GM12874 (cell line): ENCODE measurements at regions not wholly inside any gene's neighbourhood (a gene's known extent, or its start where the extent isn't known, plus 50 kb on each side); places are given as distances from the start of the nearest gene placed in this dataset.

Experiments used
- CTCF ChIP-seq: IDR thresholded peaks from 2 replicates; pipeline ENCODE4 v1.5.1; 2011; ENCODE audit warnings: low read depth, mild to moderate bottlenecking, control low read depth, low read length, moderate library complexity; ENCODE audit not compliant: insufficient read depth

DNA sequence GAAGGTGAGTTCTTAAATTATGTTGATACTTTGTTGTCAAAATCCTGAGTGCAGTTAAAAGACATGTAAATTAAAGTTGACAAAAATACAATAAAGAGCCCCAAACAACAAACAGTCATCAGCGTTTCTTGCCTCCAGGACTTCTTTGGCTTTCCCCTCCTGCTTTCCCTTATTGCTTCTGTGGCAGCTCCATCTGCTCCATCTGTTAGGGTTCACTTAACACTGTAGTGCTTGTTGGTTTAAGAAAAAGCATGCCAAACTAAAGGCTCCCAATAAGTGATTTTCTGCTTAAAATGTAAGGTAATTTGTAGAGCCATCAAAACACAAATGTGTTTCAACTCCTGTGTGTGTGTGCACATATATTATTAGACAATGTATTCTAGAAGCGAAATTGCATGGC, 254.3 kb upstream of the GNAI1 start:
- no peak for TF ChIP-seq CTCF

DNA sequence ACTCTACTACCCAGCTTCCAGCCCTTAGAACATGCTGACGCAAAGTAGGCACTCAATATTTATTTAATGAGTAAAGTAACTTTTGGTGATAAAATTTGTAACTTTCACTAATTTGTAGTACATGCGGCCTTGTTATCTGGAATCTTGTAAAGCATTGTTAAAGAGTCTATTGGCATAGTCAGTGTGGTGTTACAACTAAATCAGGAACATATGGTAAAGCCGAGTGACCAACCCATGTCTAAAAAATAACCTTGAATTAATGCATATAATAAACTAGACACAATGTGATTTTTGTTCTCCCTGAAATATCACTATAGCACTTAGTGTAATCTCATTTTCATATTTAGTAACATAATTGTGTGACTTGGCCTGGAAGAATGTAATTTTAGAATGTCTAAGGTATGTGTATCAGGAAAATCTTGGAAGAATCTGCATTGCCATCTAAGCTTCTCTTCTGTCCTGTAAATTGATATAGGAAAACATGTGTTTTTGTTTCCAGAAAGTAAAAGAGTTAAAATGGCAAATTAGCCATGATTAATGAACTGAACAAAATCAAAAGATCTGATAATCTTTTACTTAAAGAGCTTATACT, 256.7 kb upstream of the GNAI1 start:
- no peak for TF ChIP-seq CTCF

- no peak for TF ChIP-seq CTCF
These were observed 257.8 kb upstream of the GNAI1 start for GRCh38 chr7:79876848-79877252.

- TF ChIP-seq CTCF: no peak
These were observed 259.8 kb upstream of the GNAI1 start for GRCh38 chr7:79874797-79875196.

DNA sequence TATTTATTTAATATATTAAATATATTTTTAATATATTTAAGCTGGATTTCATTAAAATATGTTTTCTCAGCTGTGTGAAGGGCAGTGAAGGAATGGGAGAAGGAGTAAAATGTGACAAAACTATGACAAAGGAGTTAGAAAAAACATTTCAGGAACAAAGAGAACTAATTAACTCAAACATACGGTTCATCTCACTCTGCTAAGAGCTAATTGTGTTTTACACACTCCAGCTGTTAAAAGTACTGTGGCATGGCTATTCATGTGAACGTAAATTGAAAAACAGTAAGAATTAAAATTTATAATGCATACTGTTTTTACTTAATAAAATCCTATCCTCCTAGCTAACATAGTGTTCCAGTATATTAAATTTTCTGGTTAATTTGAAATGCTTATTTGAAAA, 262.5 kb upstream of the GNAI1 start:
- no peak for TF ChIP-seq CTCF

DNA sequence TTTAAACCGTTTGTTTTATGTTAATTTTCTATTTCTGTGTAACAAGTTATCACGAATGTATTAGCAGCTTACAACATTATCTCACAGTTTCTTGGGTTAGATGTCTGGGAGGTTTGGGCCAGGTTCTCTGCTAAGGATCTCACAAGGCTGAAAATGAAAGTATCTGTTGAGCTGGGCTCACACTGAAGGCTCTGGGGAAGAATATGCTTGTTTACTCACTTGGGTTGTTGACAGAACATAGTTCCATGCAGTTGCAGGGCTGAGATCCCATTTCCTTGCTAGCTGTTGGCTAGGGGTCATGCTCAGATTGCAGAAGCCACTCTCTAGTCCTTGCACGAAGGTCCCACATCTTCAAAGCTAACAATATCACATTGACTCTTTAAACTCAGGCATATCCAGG, 266.6 kb upstream of the GNAI1 start:
- no peak for TF ChIP-seq CTCF

DNA sequence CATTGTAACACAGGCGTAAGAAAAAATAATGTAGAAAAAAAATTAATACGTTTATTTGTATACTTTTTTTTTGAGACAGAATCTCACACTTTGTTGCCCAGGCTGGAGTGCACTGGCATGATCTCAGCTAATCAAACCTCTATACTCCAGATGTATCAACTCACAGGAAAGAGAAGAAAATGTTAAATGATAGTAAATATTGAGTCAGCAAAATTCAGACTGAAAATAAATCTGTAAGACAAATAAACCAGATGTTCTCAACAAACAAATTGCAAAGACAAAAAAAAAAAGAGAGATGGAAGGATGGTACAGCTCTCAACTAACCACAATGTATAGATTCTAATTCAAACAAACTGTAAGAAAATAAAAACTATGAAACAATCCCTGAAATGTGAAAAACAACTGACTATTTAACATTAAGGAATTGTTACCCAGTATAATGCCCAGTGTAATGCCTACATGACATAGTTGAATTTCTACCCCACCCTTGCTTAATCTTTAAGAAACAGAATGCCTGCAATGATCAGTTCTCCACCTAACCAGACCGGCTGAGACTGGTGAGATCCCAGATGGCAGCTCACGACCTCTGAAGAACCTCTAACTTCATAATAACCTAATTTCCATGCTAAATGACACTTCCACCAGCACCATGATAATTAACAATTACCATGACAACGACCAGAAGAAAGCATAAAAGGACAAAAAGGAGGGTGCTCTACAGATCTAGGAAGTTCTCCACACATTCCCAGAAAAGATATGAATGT, 272.0 kb upstream of the GNAI1 start:
- no peak for TF ChIP-seq CTCF
